Neuronal stem cell (in vitro differentiated cells): ENCODE measurements at regions not wholly inside any gene's neighbourhood (a gene's known extent, or its start where the extent isn't known, plus 50 kb on each side); places are given as distances from the start of the nearest gene placed in this dataset.
"Not testable (repeated sequence)": the region's sequence is repeated elsewhere in the genome, so short reads cannot be mapped to it uniquely, and the experiment has no call there.

Experiments
- DNase-seq: peaks from one replicate; pipeline ENCODE4 v3.0.0-alpha.2; 2013; ENCODE audit warnings: low spot score
- H2AFZ ChIP-seq: one replicate; pipeline ENCODE4 v1.6.1; 2013; ENCODE audit warnings: mild to moderate bottlenecking, low read length, inconsistent platforms
- H2AK5ac ChIP-seq: 2 replicates; pipeline ENCODE4 v1.6.1; 2013; ENCODE audit warnings: low read depth, mild to moderate bottlenecking, inconsistent platforms, low read length, moderate library complexity, mixed read lengths
- H2BK120ac ChIP-seq: 2 replicates; pipeline ENCODE4 v1.6.1; 2013; ENCODE audit warnings: low read depth, mild to moderate bottlenecking, inconsistent platforms, low read length, moderate library complexity, mixed read lengths
- H2BK12ac ChIP-seq: one replicate; pipeline ENCODE4 v1.6.1; 2013; ENCODE audit warnings: low read length, inconsistent platforms
- H2BK15ac ChIP-seq: 2 replicates; pipeline ENCODE4 v1.6.1; 2013; ENCODE audit warnings: mild to moderate bottlenecking, low read length, inconsistent platforms, mixed read lengths
- H2BK5ac ChIP-seq: one replicate; pipeline ENCODE4 v1.6.1; 2013; ENCODE audit warnings: inconsistent platforms, mild to moderate bottlenecking, low read length, moderate library complexity
- H3K14ac ChIP-seq: one replicate; pipeline ENCODE4 v1.6.1; 2013; ENCODE audit warnings: low read length, inconsistent platforms
- H3K18ac ChIP-seq: 2 replicates; pipeline ENCODE4 v1.6.1; 2013; ENCODE audit warnings: low read length, inconsistent platforms
- H3K23ac ChIP-seq: 2 replicates; pipeline ENCODE4 v1.6.1; 2013; ENCODE audit warnings: low read depth, mild to moderate bottlenecking, mixed read lengths, low read length, inconsistent platforms; ENCODE audit not compliant: poor library complexity
- H3K27ac ChIP-seq: replicated peaks from 3 replicates; pipeline ENCODE4 v1.5.1; 2013; ENCODE audit warnings: low read length, inconsistent platforms
- H3K27me3 ChIP-seq, 3 experiments: 2 replicates each; pipeline ENCODE4 v1.6.1; 2013; ENCODE audit warnings: low read length in 3 of 3, mild to moderate bottlenecking in 2 of 3, inconsistent platforms in 1 of 3, low read depth in 1 of 3, mixed read lengths in 1 of 3, moderate library complexity in 1 of 3; ENCODE audit not compliant: control insufficient read depth in 3 of 3, insufficient read depth in 3 of 3
- H3K36me3 ChIP-seq, 2 donors: replicated peaks in 1 of 2; 2 replicates each; pipeline ENCODE4 v1.6.1; 2013; ENCODE audit warnings: low read length in 2 of 2; ENCODE audit not compliant: control insufficient read depth in 2 of 2, insufficient read depth in 2 of 2
- H3K4ac ChIP-seq: 2 replicates; pipeline ENCODE4 v1.6.1; 2013; ENCODE audit warnings: inconsistent platforms, mild to moderate bottlenecking, low read length, moderate library complexity
- H3K4me1 ChIP-seq, 2 donors: 1 replicate in 1 of 2; 2 replicates in 1 of 2; pipeline ENCODE4 v1.6.1; 2013; ENCODE audit warnings: low read length in 2 of 2, low read depth in 1 of 2; ENCODE audit not compliant: control insufficient read depth in 2 of 2, insufficient read depth in 1 of 2
- H3K4me2 ChIP-seq: one replicate; pipeline ENCODE4 v1.6.1; 2013; ENCODE audit warnings: mild to moderate bottlenecking, low read length, inconsistent platforms; ENCODE audit not compliant: insufficient read depth, poor library complexity, severe bottlenecking
- H3K4me3 ChIP-seq, 2 donors: 2 replicates each; pipeline ENCODE4 v1.5.1; 2013; ENCODE audit warnings: low read length in 2 of 2, mild to moderate bottlenecking in 2 of 2, inconsistent platforms in 1 of 2, moderate library complexity in 1 of 2
- H3K79me1 ChIP-seq: one replicate; pipeline ENCODE4 v1.6.1; 2013; ENCODE audit warnings: low read depth, mild to moderate bottlenecking, inconsistent platforms, low read length, moderate library complexity
- H3K9ac ChIP-seq: one replicate; pipeline ENCODE4 v1.6.1; 2013; ENCODE audit warnings: mild to moderate bottlenecking, low read depth, low read length, inconsistent platforms; ENCODE audit not compliant: poor library complexity
- H3K9me3 ChIP-seq, 2 donors: replicated peaks in 1 of 2; 2 replicates each; pipeline versions ENCODE3 to v1.6.1; 2013; ENCODE audit warnings: low read length in 2 of 2, mild to moderate bottlenecking in 2 of 2, inconsistent platforms in 1 of 2, low read depth in 1 of 2, mixed read lengths in 1 of 2, moderate library complexity in 1 of 2; ENCODE audit not compliant: control insufficient read depth in 2 of 2, insufficient read depth in 1 of 2
- H4K8ac ChIP-seq: one replicate; pipeline ENCODE4 v1.6.1; 2013; ENCODE audit warnings: low read depth, mild to moderate bottlenecking, inconsistent platforms, low read length, moderate library complexity
- H4K91ac ChIP-seq: one replicate; pipeline ENCODE4 v1.6.1; 2013; ENCODE audit warnings: low read length, low read depth, mild to moderate bottlenecking, inconsistent platforms; ENCODE audit not compliant: poor library complexity
- WGBS, 2 donors: extraction: QIAGEN DNeasy Blood & Tissue Kit; methylation state at CpG; one replicate each; pipeline ENCODE4 v1.1.7; 2013; ENCODE audit warnings: missing lambda C conversion rate in 2 of 2, mixed read lengths in 1 of 2; ENCODE audit not compliant: insufficient read length in 2 of 2, insufficient replicate concordance in 1 of 2; ENCODE audit errors: extremely low coverage in 2 of 2; 5-methylcytosine and 5-hydroxymethylcytosine counted together

DNA sequence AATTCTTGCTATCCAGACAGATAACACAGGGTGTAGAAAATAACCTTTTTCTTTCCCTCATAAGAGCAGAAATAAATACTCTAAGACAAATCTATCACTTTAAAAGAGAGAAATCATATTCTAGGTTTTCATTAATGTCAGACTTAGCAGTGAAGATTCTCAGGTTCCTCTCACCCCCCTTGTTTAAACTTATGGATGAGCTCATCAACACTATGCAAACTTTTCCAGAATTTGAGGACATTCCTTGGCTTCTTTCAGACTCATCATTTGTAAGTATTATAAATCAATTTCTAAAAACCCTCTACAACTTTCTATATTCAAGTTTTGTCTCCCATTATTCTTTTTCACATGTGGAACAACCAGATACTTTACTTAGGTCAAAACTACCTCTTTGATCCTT, 374.9 kb upstream of the TRPC7 start:
- H3K4me1 ChIP-seq, result no peaks in the 10 kb centered on the region
- no peak overlapping the region for H3K4ac ChIP-seq
- H2AFZ ChIP-seq, result no peak overlapping the region
- no peak for DNase-seq
- no peaks in the 10 kb centered on the region for H3K79me1 ChIP-seq
- no peak overlapping the region for H3K9ac ChIP-seq
- H3K14ac ChIP-seq, result no peak overlapping the region
- no peak overlapping the region for H2AK5ac ChIP-seq
- H2BK12ac ChIP-seq, result no peak overlapping the region
- no peak overlapping the region for H2BK15ac ChIP-seq
- peaks cover 0 to 8% of the 10 kb centered on the region in 2 donors for H3K9me3 ChIP-seq
- H3K4me2 ChIP-seq, result no peak overlapping the region
- no peak overlapping the region for H4K91ac ChIP-seq
- H2BK5ac ChIP-seq, result no peak overlapping the region
- H3K36me3 ChIP-seq, result no peaks in the 10 kb centered on the region
- no peaks in the 10 kb centered on the region for H3K27me3 ChIP-seq
- H2BK120ac ChIP-seq, result no peak overlapping the region
- no peak overlapping the region for H3K27ac ChIP-seq
- H3K23ac ChIP-seq, result no peak overlapping the region
- no peak overlapping the region for H4K8ac ChIP-seq
- no peak overlapping the region for H3K18ac ChIP-seq
- no peak overlapping the region for H3K4me3 ChIP-seq

GRCh38 chr5:136739271-136739670, 373.9 kb upstream of the TRPC7 start:
- not testable (repeated sequence) for H3K9me3 ChIP-seq, H2BK120ac ChIP-seq, H3K36me3 ChIP-seq, H2AK5ac ChIP-seq, H3K27ac ChIP-seq, H3K4me3 ChIP-seq, H2AFZ ChIP-seq, H4K8ac ChIP-seq, H2BK12ac ChIP-seq, H3K4ac ChIP-seq, H3K4me1 ChIP-seq, H3K27me3 ChIP-seq, H3K79me1 ChIP-seq, H3K18ac ChIP-seq, H3K4me2 ChIP-seq, H2BK5ac ChIP-seq, H4K91ac ChIP-seq, H3K14ac ChIP-seq, H2BK15ac ChIP-seq, H3K23ac ChIP-seq, DNase-seq, H3K9ac ChIP-seq
- WGBS, 2 donors, result no CpG with 5 or more reads among the region's 4 CpGs

DNA sequence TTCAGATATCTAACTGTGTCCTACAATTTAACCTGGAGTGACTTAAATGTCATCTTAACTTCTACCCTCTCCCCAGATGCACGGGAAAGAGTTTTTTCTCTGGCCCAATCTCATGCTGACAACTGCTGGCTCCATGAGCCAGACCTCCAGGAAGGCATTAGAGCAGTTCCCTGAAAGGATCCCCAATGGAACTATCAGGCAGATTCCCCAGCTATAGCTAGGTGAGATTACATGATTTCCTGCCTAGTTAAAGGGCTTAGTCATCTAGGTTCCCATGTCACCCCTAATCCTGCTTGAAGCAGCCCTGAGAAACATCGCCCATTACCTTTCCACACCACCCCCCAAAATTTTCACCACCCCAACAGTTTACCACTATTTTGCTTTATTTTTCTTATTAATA, 373.5 kb upstream of the TRPC7 start:
- Histone ChIP-seq H3K14ac (no peak overlapping the region), H4K91ac (no peak overlapping the region), H3K9me3 (peaks cover 0 to 6% of the 10 kb centered on the region in 2 donors), H2BK12ac (no peak overlapping the region), H2BK120ac (no peak overlapping the region), H2BK5ac (no peak overlapping the region), H3K4ac (no peak overlapping the region), H3K27me3 (no peaks in the 10 kb centered on the region), H3K9ac (no peak overlapping the region), H2AK5ac (no peak overlapping the region), H3K79me1 (no peaks in the 10 kb centered on the region), H3K23ac (no peak overlapping the region), H2AFZ (no peak overlapping the region), H3K4me2 (no peak overlapping the region), H4K8ac (no peak overlapping the region), H3K4me1 (no peaks in the 10 kb centered on the region), H3K27ac (no peak overlapping the region), H3K18ac (no peak overlapping the region), H3K4me3 (no peak overlapping the region), H3K36me3 (no peaks in the 10 kb centered on the region), H2BK15ac (no peak overlapping the region)
- no CpG with 5 or more reads among the region's 2 CpGs for WGBS, 2 donors
- no peak for DNase-seq

- Histone ChIP-seq H3K14ac (no peak overlapping the region), H3K9me3 (no peaks in the 10 kb centered on the region)
Measured at GRCh38 chr5:136736021-136736420, 370.7 kb upstream of the TRPC7 start.

More at GRCh38 chr5:136736021-136736420, 370.7 kb upstream of the TRPC7 start:
- no peak overlapping the region for H3K4me2 ChIP-seq
- H2BK120ac ChIP-seq, result no peak overlapping the region
- no peaks in the 10 kb centered on the region for H3K79me1 ChIP-seq
- H3K4me1 ChIP-seq, result no peaks in the 10 kb centered on the region
- no peak overlapping the region for H3K18ac ChIP-seq
- no peak overlapping the region for H3K27ac ChIP-seq
- no peaks in the 10 kb centered on the region for H3K27me3 ChIP-seq
- H2BK12ac ChIP-seq, result no peak overlapping the region
- DNase-seq, result no peak
- H3K36me3 ChIP-seq, result no peaks in the 10 kb centered on the region
- no peak overlapping the region for H2BK5ac ChIP-seq
- H3K9ac ChIP-seq, result no peak overlapping the region
- H2AK5ac ChIP-seq, result no peak overlapping the region
- no peak overlapping the region for H3K23ac ChIP-seq
- no CpG with 5 or more reads among the region's 6 CpGs for WGBS, 2 donors
- no peak overlapping the region for H2AFZ ChIP-seq
- H4K91ac ChIP-seq, result no peak overlapping the region
- H3K4ac ChIP-seq, result no peak overlapping the region
- H4K8ac ChIP-seq, result no peak overlapping the region
- no peak overlapping the region for H3K4me3 ChIP-seq
- H2BK15ac ChIP-seq, result no peak overlapping the region
